ENCODE measurements at regions not wholly inside any gene's neighbourhood (a gene's known extent, or its start where the extent isn't known, plus 50 kb on each side); places are given as distances from the start of the nearest gene placed in this dataset.

GRCh38 chr10:4012848-4013247 is 227.8 kb upstream of the KLF6 start:
- H3K9me3 ChIP-seq (replicated peaks): no peaks in the 10 kb centered on the region
- no peaks in the 10 kb centered on the region for H3K27me3 ChIP-seq
- no peaks in the 10 kb centered on the region for H3K36me3 ChIP-seq
- DNase-seq: no peak
- H3K27ac ChIP-seq: no peak overlapping the region
- no peak overlapping the region for H3K4me3 ChIP-seq
- H3K4me1 ChIP-seq: no peaks in the 10 kb centered on the region

DNA sequence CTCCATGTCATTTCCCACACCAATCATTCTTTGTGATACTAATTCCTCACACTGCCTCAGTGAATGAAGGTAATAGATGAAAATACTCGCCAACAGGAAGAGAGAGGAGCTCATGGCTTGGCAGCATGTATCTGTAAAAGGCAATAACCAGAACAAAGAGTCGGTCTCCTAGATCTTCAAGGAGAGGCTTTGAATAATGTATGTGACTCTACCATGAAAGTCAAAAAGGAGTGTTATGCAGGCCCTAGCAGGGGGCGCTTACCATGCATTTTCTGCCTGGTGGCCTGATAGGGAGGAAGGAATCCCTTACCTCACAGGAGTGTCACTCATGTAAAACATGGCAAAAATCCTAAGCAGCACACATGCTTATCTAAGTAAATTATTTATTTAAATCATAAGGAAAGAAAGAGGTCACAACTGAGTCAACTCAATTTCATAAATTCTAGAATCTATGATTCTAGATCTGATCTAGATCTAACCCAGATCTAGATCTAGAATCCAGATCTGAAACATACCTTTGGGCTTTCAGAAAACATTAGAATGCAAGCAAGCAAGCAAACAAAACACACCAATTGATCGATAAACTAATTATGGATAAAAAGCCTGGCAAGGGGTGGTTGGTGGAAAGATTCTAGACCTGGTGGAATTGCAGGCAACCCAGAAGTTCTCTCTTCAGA is 226.3 kb upstream of the KLF6 start:
- no peaks in the 10 kb centered on the region for H3K9me3 ChIP-seq (replicated peaks)
- DNase-seq: no peak
- no peak overlapping the region for H3K27ac ChIP-seq

GRCh38 chr10:4008676-4009382 is 223.8 kb upstream of the KLF6 start:
- DNase-seq: no peak
- H3K4me1 ChIP-seq: no peaks in the 10 kb centered on the region
- no peak overlapping the region for H3K27ac ChIP-seq
- no peaks in the 10 kb centered on the region for H3K36me3 ChIP-seq
- no peak overlapping the region for H3K4me3 ChIP-seq
- H3K27me3 ChIP-seq: no peaks in the 10 kb centered on the region
- H3K9me3 ChIP-seq (replicated peaks): no peaks in the 10 kb centered on the region

More for the DNA sequence above, 226.3 kb upstream of the KLF6 start:
- Histone ChIP-seq H3K36me3 (no peaks in the 10 kb centered on the region), H3K4me1 (no peaks in the 10 kb centered on the region), H3K27me3 (no peaks in the 10 kb centered on the region), H3K4me3 (no peak overlapping the region)

DNA sequence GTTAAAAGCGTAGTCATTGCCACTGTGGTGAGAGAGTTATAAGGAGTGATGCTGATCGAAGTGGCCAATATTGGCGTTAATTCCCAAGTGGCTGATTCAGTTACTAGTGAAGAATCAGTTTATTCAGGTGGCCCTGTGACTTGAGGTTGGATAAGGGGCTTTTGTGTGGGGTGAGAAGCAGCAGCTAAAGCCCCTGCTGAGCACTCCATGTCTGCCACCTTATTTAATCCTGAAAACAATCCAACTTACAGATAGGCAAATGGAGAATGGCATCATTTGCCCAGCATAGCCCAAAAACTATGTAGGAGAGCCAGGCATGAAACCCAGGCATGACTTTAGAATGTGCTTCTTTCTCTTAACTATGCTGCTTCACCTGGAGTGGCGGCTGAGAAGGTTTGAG is 222.8 kb upstream of the KLF6 start:
- H3K4me1 ChIP-seq: no peaks in the 10 kb centered on the region
- DNase-seq: no peak
- H3K9me3 ChIP-seq (replicated peaks): no peaks in the 10 kb centered on the region
- H3K27ac ChIP-seq: no peak overlapping the region
- H3K36me3 ChIP-seq: no peaks in the 10 kb centered on the region
- H3K4me3 ChIP-seq: no peak overlapping the region
- H3K27me3 ChIP-seq: no peaks in the 10 kb centered on the region

- no peak overlapping the region for H3K4me3 ChIP-seq
- DNase-seq: no peak
- H3K9me3 ChIP-seq (replicated peaks): no peaks in the 10 kb centered on the region
These were observed 221.8 kb upstream of the KLF6 start for GRCh38 chr10:4006858-4007257.

DNA sequence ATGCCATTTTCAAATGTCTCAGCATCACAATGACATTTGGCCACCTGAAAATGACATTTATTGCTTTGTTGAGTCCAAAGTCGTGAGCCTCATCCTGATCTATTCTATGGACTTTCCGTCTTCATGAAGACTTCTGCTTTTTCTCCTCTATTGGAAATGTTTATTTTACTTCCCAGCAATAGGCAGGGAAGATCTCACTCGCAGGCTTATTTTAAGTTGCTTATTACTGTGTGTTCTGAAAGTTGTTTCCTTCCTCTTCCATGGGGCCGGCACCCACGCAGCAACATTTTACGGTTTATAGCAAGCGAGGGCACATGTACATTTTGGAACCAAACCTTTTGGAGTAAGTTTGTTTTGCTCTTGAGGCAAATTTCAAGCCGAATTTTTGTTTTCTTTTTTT is 221.0 kb upstream of the KLF6 start:
- H3K9me3 ChIP-seq (replicated peaks): no peaks in the 10 kb centered on the region
- no peaks in the 10 kb centered on the region for H3K27me3 ChIP-seq
- H3K4me1 ChIP-seq: no peaks in the 10 kb centered on the region
- no peak for DNase-seq
- H3K36me3 ChIP-seq: no peaks in the 10 kb centered on the region
- no peak overlapping the region for H3K27ac ChIP-seq
- H3K4me3 ChIP-seq: no peak overlapping the region

More at GRCh38 chr10:4006858-4007257, 221.8 kb upstream of the KLF6 start:
- Histone ChIP-seq H3K27ac (no peak overlapping the region), H3K4me1 (no peaks in the 10 kb centered on the region), H3K27me3 (no peaks in the 10 kb centered on the region), H3K36me3 (no peaks in the 10 kb centered on the region)

DNA sequence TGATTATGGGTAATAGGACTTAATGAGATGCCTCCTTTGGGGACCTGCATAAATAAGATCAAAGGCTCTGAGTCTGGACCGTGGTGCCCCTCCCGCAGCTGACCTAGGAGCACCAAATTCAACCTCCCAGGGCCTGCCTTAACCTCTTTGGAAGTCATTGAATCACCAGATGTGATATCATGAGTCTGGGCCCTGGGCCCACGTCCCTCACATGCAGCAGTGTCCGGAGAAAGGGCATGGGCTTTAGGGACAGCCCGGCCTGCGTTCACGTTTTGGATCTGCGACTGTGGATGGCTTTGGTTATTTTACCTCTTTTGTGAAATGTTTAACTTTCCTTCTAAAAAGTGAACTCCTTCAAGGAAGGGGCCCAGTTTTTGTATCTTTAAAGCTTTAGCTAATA is 220.0 kb upstream of the KLF6 start:
- no peaks in the 10 kb centered on the region for H3K4me1 ChIP-seq

GRCh38 chr10:4004144-4004543 is 219.1 kb upstream of the KLF6 start:
- H3K4me1 ChIP-seq: no peaks in the 10 kb centered on the region
- no peak for DNase-seq
- no peaks in the 10 kb centered on the region for H3K9me3 ChIP-seq (replicated peaks)
- H3K4me3 ChIP-seq: no peak overlapping the region
- no peaks in the 10 kb centered on the region for H3K36me3 ChIP-seq
- H3K27ac ChIP-seq: no peak overlapping the region
- H3K27me3 ChIP-seq: no peaks in the 10 kb centered on the region

More for the DNA sequence above, 220.0 kb upstream of the KLF6 start:
- no peak overlapping the region for H3K27ac ChIP-seq
- DNase-seq: no peak
- no peak overlapping the region for H3K4me3 ChIP-seq
- H3K36me3 ChIP-seq: no peaks in the 10 kb centered on the region
- H3K9me3 ChIP-seq (replicated peaks): no peaks in the 10 kb centered on the region
- H3K27me3 ChIP-seq: no peaks in the 10 kb centered on the region

GRCh38 chr10:4003348-4003973 is 218.5 kb upstream of the KLF6 start:
- Histone ChIP-seq H3K36me3 (no peaks in the 10 kb centered on the region), H3K27me3 (no peaks in the 10 kb centered on the region), H3K27ac (no peak overlapping the region), H3K9me3 (replicated peaks) (no peaks in the 10 kb centered on the region), H3K4me3 (no peak overlapping the region), H3K4me1 (no peaks in the 10 kb centered on the region)
- DNase-seq: no peak

GRCh38 chr10:4001811-4002210 is 216.8 kb upstream of the KLF6 start:
- no peaks in the 10 kb centered on the region for H3K4me1 ChIP-seq
- DNase-seq: no peak
- H3K27ac ChIP-seq: no peak overlapping the region
- no peaks in the 10 kb centered on the region for H3K36me3 ChIP-seq
- no peaks in the 10 kb centered on the region for H3K27me3 ChIP-seq
- no peaks in the 10 kb centered on the region for H3K9me3 ChIP-seq (replicated peaks)
- no peak overlapping the region for H3K4me3 ChIP-seq

DNA sequence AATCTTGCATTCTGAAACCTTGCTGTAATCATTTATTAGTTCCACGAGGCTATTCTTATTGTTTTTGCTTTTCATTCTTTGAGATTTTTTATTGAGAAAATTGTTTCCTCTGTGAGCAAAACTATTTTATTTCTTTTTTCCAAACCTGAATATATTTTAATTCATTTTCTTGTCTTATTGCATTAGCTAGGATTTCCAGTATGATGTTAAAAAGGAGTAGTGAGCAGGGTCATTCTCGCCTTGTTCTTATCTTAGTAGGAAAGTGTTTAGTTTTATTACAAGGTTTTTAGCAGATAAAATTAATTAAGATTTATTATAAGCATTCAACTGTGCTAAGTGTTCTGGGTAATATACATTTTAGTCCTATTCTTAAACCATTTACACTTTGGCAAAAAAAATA is 214.6 kb upstream of the KLF6 start:
- Histone ChIP-seq H3K27me3 (no peaks in the 10 kb centered on the region), H3K9me3 (replicated peaks) (no peaks in the 10 kb centered on the region), H3K27ac (no peak overlapping the region), H3K36me3 (no peaks in the 10 kb centered on the region), H3K4me1 (no peaks in the 10 kb centered on the region), H3K4me3 (no peak overlapping the region)
- DNase-seq: no peak

- DNase-seq: no peak
- Histone ChIP-seq H3K27me3 (no peaks in the 10 kb centered on the region), H3K4me3 (no peak overlapping the region), H3K27ac (no peak overlapping the region), H3K9me3 (replicated peaks) (no peaks in the 10 kb centered on the region), H3K4me1 (no peaks in the 10 kb centered on the region), H3K36me3 (no peaks in the 10 kb centered on the region)
These were observed 211.7 kb upstream of the KLF6 start for GRCh38 chr10:3996697-3997096.

- H3K9me3 ChIP-seq (replicated peaks): no peaks in the 10 kb centered on the region
- no peak for DNase-seq
- H3K4me1 ChIP-seq: no peaks in the 10 kb centered on the region
- H3K27me3 ChIP-seq: no peaks in the 10 kb centered on the region
- no peak overlapping the region for H3K27ac ChIP-seq
- H3K36me3 ChIP-seq: no peaks in the 10 kb centered on the region
- H3K4me3 ChIP-seq: no peak overlapping the region
These were observed 210.5 kb upstream of the KLF6 start for GRCh38 chr10:3995302-3996210.

- Histone ChIP-seq H3K9me3 (replicated peaks) (no peaks in the 10 kb centered on the region), H3K4me3 (no peak overlapping the region), H3K36me3 (no peaks in the 10 kb centered on the region), H3K27me3 (no peaks in the 10 kb centered on the region), H3K4me1 (no peaks in the 10 kb centered on the region), H3K27ac (no peak overlapping the region)
- DNase-seq: no peak
These were observed 207.6 kb upstream of the KLF6 start for GRCh38 chr10:3992382-3993178.
